Choroid plexus epithelial cell (primary cell): ENCODE measurements at regions not wholly inside any gene's neighbourhood (a gene's known extent, or its start where the extent isn't known, plus 50 kb on each side); places are given as distances from the start of the nearest gene placed in this dataset.

Experiments
- DNase-seq: peaks from one replicate; pipeline ENCODE4 v3.0.0-alpha.2; 2010; ENCODE audit warnings: low read depth
- H3K4me3 ChIP-seq: 2 replicates; pipeline ENCODE4 v1.5.1; 2011; ENCODE audit warnings: low read depth, mild to moderate bottlenecking, control low read depth, low read length, moderate library complexity
- CTCF ChIP-seq: conservative IDR thresholded peaks from 2 replicates; pipeline ENCODE4 v1.5.1; 2011; ENCODE audit warnings: low read depth, mild to moderate bottlenecking, control low read depth, inconsistent platforms, low read length, moderate library complexity

- DNase-seq: peak; percentile 10
- TF ChIP-seq CTCF: peak; percentile 30
- no peak overlapping the region for H3K4me3 ChIP-seq
These were observed 347.8 kb upstream of the PITX2 start for GRCh38 chr4:110970642-110971041.

- no peak for TF ChIP-seq CTCF
- H3K4me3 ChIP-seq: no peak overlapping the region
- DNase-seq: no peak
These were observed 352.5 kb upstream of the PITX2 start for GRCh38 chr4:110975338-110975737.

- TF ChIP-seq CTCF: no peak
- DNase-seq: no peak
These were observed 354.7 kb upstream of the PITX2 start for GRCh38 chr4:110977554-110977953.

GRCh38 chr4:110978761-110979160, 355.9 kb upstream of the PITX2 start:
- DNase-seq: no peak
- TF ChIP-seq CTCF: no peak
- H3K4me3 ChIP-seq: no peak overlapping the region

More at GRCh38 chr4:110977554-110977953, 354.7 kb upstream of the PITX2 start:
- no peak overlapping the region for H3K4me3 ChIP-seq

GRCh38 chr4:110982486-110982885, 359.6 kb upstream of the PITX2 start:
- no peak for TF ChIP-seq CTCF
- no peak for DNase-seq
- no peak overlapping the region for H3K4me3 ChIP-seq

- no peak for DNase-seq
These were observed 365.8 kb upstream of the PITX2 start for GRCh38 chr4:110988722-110989121.

More at GRCh38 chr4:110988722-110989121, 365.8 kb upstream of the PITX2 start:
- TF ChIP-seq CTCF: no peak
- H3K4me3 ChIP-seq: no peak overlapping the region
